ENCODE measurements at regions not wholly inside any gene's neighbourhood (a gene's known extent, or its start where the extent isn't known, plus 50 kb on each side); places are given as distances from the start of the nearest gene placed in this dataset.
"Not testable (repeated sequence)": the region's sequence is repeated elsewhere in the genome, so short reads cannot be mapped to it uniquely, and the experiment has no call there.

GRCh38 chr1:96074876-96075577 lies 646.6 kb upstream of the PTBP2 start:
- no peak for DNase-seq (ENCODE audit: low spot score)

- DNase-seq (ENCODE audit: low spot score): no peak
Observed at GRCh38 chr1:96075704-96076455, 645.7 kb upstream of the PTBP2 start.

GRCh38 chr1:96076589-96076988 lies 645.0 kb upstream of the PTBP2 start:
- DNase-seq (ENCODE audit: low spot score): no peak

- no peak for DNase-seq (ENCODE audit: low spot score)
Observed at GRCh38 chr1:96079581-96079980, 642.0 kb upstream of the PTBP2 start.

GRCh38 chr1:96080925-96081324 lies 640.7 kb upstream of the PTBP2 start:
- no peak for DNase-seq (ENCODE audit: low spot score)

- no peak for DNase-seq (ENCODE audit: low spot score)
Observed at GRCh38 chr1:96087719-96088118, 633.9 kb upstream of the PTBP2 start.

- DNase-seq (ENCODE audit: low spot score): no peak
Observed at GRCh38 chr1:96090134-96090533, 631.5 kb upstream of the PTBP2 start.

- no peak for DNase-seq (ENCODE audit: low spot score)
Observed at GRCh38 chr1:96095849-96096612, 625.6 kb upstream of the PTBP2 start.

- DNase-seq (ENCODE audit: low spot score): no peak
Observed at GRCh38 chr1:96096613-96097321, 624.8 kb upstream of the PTBP2 start.

- no peak for DNase-seq (ENCODE audit: low spot score)
Observed at GRCh38 chr1:96104506-96104905, 617.1 kb upstream of the PTBP2 start.

GRCh38 chr1:96104906-96105305 lies 616.7 kb upstream of the PTBP2 start:
- DNase-seq (ENCODE audit: low spot score): no peak

- DNase-seq (ENCODE audit: low spot score): no peak
Observed at GRCh38 chr1:96116731-96117130, 604.9 kb upstream of the PTBP2 start.

- DNase-seq (ENCODE audit: low spot score): no peak
Observed at GRCh38 chr1:96130432-96130831, 591.2 kb upstream of the PTBP2 start.

- no peak for DNase-seq (ENCODE audit: low spot score)
Observed at GRCh38 chr1:96144636-96145035, 576.9 kb upstream of the PTBP2 start.

- DNase-seq (ENCODE audit: low spot score): no peak
Observed at GRCh38 chr1:96145492-96145891, 576.1 kb upstream of the PTBP2 start.

GRCh38 chr1:96152957-96153356 lies 568.6 kb upstream of the PTBP2 start:
- not testable (repeated sequence) for DNase-seq (ENCODE audit: low spot score)

- DNase-seq (ENCODE audit: low spot score): no peak
Observed at GRCh38 chr1:96157101-96157500, 564.5 kb upstream of the PTBP2 start.

- DNase-seq (ENCODE audit: low spot score): no peak
Observed at GRCh38 chr1:96159379-96159778, 562.2 kb upstream of the PTBP2 start.

GRCh38 chr1:96164053-96164452 lies 557.5 kb upstream of the PTBP2 start:
- DNase-seq (ENCODE audit: low spot score): no peak

GRCh38 chr1:96178053-96178452 lies 543.5 kb upstream of the PTBP2 start:
- DNase-seq (ENCODE audit: low spot score): no peak

- no peak for DNase-seq (ENCODE audit: low spot score)
Observed at GRCh38 chr1:96183485-96183884, 538.1 kb upstream of the PTBP2 start.

GRCh38 chr1:96183928-96184327 lies 537.7 kb upstream of the PTBP2 start:
- no peak for DNase-seq (ENCODE audit: low spot score)

Data from germinal center (tissue), 1 donor.